NB4 (cell line): ENCODE measurements at regions not wholly inside any gene's neighbourhood (a gene's known extent, or its start where the extent isn't known, plus 50 kb on each side); places are given as distances from the start of the nearest gene placed in this dataset.

Experiments
- DNase-seq: peaks from one replicate; pipeline ENCODE4 v3.0.0; 2010; ENCODE audit warnings: low read depth
- H3K4me3 ChIP-seq: one replicate; pipeline ENCODE4 v1.5.1; 2011; ENCODE audit warnings: mild to moderate bottlenecking, low read depth, low read length, moderate library complexity
- CTCF ChIP-seq: IDR thresholded peaks from one replicate; pipeline ENCODE4 v1.5.1; 2012; ENCODE audit warnings: low read depth, low read length
- MYC ChIP-seq: IDR thresholded peaks from 2 replicates; pipeline ENCODE4 v1.6.1; 2011; ENCODE audit warnings: low read depth, low read length
- POLR2A ChIP-seq: IDR thresholded peaks from 2 replicates; pipeline ENCODE4 v1.6.1; 2011; ENCODE audit warnings: mild to moderate bottlenecking; ENCODE audit not compliant: insufficient read length; ENCODE audit errors: extremely low read depth
- TF ChIP-seq, protein P1 (sequence below): IDR thresholded peaks from 2 replicates; pipeline ENCODE4 v1.6.1; 2011; ENCODE audit warnings: low read depth, low read length

GRCh38 chr11:107276077-107276476 is 181.5 kb downstream of the CWF19L2 start:
- TF ChIP-seq, protein P1, sequence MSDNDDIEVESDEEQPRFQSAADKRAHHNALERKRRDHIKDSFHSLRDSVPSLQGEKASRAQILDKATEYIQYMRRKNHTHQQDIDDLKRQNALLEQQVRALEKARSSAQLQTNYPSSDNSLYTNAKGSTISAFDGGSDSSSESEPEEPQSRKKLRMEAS = no peak
- no peak overlapping the region for H3K4me3 ChIP-seq
- no peak for DNase-seq

- H3K4me3 ChIP-seq = no peak overlapping the region
- TF ChIP-seq, protein P1 = no peak
- no peak for TF ChIP-seq MYC
- no peak for TF ChIP-seq POLR2A
- no peak for TF ChIP-seq CTCF
- DNase-seq = no peak
Observed at GRCh38 chr11:107275632-107276031, 182.0 kb downstream of the CWF19L2 start.

DNA sequence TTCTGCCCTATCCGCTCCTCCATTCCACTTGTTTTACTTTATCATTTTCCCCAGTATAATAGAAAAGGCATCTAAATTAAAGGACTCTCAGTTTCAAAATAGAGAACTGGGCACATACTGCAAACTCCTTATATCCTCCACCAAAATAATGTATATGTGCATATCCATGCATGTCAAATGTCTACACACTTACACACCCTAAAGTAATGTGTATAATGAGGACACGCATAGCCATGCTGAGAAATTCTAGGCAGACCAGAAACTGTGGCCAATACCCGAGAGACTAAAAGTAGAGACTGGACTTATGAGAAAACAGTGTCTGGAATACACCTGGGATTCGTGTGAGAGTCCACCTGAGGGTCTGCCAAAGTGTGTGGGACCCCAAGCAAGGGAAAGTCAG is 183.5 kb downstream of the CWF19L2 start:
- no peak for TF ChIP-seq POLR2A
- TF ChIP-seq, protein P1 = no peak
- no peak for TF ChIP-seq CTCF
- no peak for TF ChIP-seq MYC
- no peak overlapping the region for H3K4me3 ChIP-seq
- DNase-seq = no peak

DNA sequence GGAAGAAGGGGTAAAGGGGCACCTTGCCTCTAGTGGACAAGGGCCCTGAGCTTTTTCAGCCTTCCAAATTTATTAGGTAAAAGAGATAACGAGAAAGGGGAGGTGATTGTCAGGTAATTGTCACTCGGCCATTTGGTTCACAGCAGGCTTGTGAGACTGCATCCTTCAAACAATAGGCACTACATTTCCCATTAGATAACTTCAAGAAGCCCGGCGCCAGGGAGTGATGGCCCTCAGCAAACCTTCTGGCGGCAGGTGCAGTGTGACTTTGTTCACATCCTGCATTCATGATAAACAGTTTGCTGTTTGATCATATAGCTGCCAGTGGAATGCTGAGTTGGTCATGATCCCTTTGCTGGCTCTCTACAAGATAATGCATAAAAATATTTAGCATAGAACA is 185.1 kb downstream of the CWF19L2 start:
- TF ChIP-seq CTCF = no peak
- no peak for TF ChIP-seq MYC
- no peak for TF ChIP-seq POLR2A
- TF ChIP-seq, protein P1 = no peak
- DNase-seq = no peak
- no peak overlapping the region for H3K4me3 ChIP-seq

GRCh38 chr11:107271425-107271824 is 186.2 kb downstream of the CWF19L2 start:
- no peak overlapping the region for H3K4me3 ChIP-seq
- TF ChIP-seq CTCF (no peak), POLR2A (no peak), MYC (no peak)
- TF ChIP-seq, protein P1 = no peak
- no peak for DNase-seq

GRCh38 chr11:107268977-107269376 is 188.6 kb downstream of the CWF19L2 start:
- TF ChIP-seq CTCF = no peak
- TF ChIP-seq, protein P1 = no peak
- no peak for TF ChIP-seq POLR2A
- no peak for TF ChIP-seq MYC
- no peak overlapping the region for H3K4me3 ChIP-seq
- DNase-seq = no peak
